ENCODE measurements at regions not wholly inside any gene's neighbourhood (a gene's known extent, or its start where the extent isn't known, plus 50 kb on each side); places are given as distances from the start of the nearest gene placed in this dataset.

DNA sequence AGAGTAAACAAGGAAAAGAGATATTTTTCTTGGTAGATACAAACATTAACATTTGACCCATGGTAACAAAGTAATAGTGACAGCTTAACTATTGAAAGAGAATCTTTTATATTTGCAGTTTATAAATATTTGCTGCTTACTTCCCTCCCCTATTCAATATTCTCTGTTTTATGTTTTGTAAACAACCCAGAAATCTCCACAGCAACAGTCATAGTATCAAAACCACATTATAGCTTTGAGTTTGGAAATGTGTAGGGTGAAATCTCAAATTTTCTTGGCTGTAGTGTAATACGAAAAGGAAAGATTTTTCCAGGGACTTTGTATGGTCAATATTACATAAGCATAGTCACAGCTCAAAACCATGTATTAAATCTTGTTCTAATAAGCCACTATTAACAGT is 511.2 kb downstream of the METTL4 start:
- H3K4me3 ChIP-seq (ENCODE audit: low read depth, low read length): no peak overlapping the region
- TF ChIP-seq, protein P1, sequence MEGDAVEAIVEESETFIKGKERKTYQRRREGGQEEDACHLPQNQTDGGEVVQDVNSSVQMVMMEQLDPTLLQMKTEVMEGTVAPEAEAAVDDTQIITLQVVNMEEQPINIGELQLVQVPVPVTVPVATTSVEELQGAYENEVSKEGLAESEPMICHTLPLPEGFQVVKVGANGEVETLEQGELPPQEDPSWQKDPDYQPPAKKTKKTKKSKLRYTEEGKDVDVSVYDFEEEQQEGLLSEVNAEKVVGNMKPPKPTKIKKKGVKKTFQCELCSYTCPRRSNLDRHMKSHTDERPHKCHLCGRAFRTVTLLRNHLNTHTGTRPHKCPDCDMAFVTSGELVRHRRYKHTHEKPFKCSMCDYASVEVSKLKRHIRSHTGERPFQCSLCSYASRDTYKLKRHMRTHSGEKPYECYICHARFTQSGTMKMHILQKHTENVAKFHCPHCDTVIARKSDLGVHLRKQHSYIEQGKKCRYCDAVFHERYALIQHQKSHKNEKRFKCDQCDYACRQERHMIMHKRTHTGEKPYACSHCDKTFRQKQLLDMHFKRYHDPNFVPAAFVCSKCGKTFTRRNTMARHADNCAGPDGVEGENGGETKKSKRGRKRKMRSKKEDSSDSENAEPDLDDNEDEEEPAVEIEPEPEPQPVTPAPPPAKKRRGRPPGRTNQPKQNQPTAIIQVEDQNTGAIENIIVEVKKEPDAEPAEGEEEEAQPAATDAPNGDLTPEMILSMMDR (IDR thresholded peaks at IDR 0.05; ENCODE audit: borderline replicate concordance, insufficient read depth, low read depth, low read length): no peak

- H3K4me3 ChIP-seq (ENCODE audit: low read depth, low read length): no peak overlapping the region
- TF ChIP-seq, protein P1 (IDR thresholded peaks at IDR 0.05; ENCODE audit: borderline replicate concordance, insufficient read depth, low read depth, low read length): no peak
These were observed 500.7 kb downstream of the METTL4 start for GRCh38 chr18:2070631-2071030.

GRCh38 chr18:2075499-2075898 is 495.8 kb downstream of the METTL4 start:
- H3K4me3 ChIP-seq (ENCODE audit: low read depth, low read length): no peak overlapping the region
- TF ChIP-seq, protein P1 (IDR thresholded peaks at IDR 0.05; ENCODE audit: borderline replicate concordance, insufficient read depth, low read depth, low read length): no peak

DNA sequence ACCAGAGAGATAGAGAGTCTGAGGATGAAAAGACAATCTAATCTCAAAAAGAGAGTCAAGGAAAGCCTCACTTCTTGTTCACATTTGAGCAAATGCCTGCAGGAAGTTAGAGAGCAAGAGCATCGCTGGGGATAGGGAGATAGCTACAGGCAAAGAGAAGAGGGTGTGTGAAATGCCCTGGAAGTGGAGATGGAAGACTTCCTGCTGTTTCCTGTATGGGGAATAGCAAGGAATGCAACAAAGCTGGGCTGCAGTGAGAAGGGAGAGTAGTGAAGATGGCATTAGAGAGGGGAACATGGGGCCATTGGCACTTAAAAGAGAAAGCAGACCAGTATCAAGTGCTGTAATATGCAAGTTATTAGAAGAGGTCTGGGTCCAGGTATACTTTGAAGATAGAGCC is 488.6 kb downstream of the METTL4 start:
- H3K4me3 ChIP-seq (ENCODE audit: low read depth, low read length): no peak overlapping the region
- TF ChIP-seq, protein P1 (IDR thresholded peaks at IDR 0.05; ENCODE audit: borderline replicate concordance, insufficient read depth, low read depth, low read length): no peak

DNA sequence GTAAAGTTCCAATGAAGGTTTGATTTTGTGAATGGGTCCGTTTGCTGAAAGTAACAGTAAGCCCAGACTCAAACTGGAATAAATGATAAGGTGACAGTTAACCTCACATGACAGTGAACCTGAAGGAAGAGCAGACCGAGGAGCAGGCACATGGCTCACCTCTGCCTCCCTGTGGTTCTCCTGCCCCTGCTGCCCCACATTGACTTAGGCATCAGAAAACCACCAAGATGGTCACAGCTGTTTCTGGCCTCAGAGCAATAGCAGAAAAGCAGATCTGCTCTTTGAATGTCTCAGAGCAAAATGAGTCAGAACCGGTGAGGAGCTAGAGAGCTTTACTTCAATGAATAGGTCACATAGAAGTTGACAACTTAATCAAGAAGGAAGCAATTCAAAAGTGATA is 487.6 kb downstream of the METTL4 start:
- H3K4me3 ChIP-seq (ENCODE audit: low read depth, low read length): no peak overlapping the region
- TF ChIP-seq, protein P1 (IDR thresholded peaks at IDR 0.05; ENCODE audit: borderline replicate concordance, insufficient read depth, low read depth, low read length): peak; percentile 28; the same call in 1 of the 2 replicates

- TF ChIP-seq, protein P1 (IDR thresholded peaks at IDR 0.05; ENCODE audit: borderline replicate concordance, insufficient read depth, low read depth, low read length): no peak
- no peak overlapping the region for H3K4me3 ChIP-seq (ENCODE audit: low read depth, low read length)
These were observed 484.9 kb downstream of the METTL4 start for GRCh38 chr18:2086439-2086838.

DNA sequence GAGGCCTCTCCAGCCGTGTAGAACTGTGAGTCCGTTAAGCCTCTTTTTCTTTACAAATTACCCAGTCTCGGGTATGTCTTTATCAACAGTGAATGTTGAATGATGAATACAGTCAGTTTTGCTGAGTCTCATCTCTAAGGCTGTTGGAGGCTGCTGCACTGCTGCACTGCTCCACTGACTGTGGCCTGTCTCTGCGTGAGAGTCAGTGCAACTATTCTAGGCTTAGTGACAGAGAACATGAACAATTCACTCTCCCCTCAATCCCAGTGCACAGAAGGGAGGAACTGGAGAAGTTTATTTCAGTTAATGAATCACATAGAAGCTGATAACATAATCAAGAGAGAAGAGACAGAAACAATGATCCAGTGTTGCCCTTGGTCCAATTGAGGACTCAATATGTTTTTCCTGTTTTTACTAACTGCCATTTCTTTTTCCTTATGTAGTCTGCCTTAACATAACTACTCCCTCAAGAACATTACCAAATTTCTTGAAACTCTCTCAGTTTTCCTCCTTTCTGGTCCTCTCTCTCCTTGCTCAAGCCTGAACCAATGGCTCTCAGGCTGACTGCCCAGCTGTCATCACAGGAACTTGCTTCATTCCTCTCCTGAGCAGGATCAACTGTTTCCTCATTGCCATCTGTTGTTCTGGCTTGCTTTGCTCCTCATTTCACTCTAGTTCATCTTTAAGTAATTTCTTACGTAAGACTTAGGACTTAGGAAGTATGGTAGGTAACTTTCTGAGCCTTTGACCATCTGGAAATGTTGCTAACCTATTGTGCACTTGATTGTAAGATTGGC is 483.2 kb downstream of the METTL4 start:
- TF ChIP-seq, protein P1 (IDR thresholded peaks at IDR 0.05; ENCODE audit: borderline replicate concordance, insufficient read depth, low read depth, low read length): no peak
- no peak overlapping the region for H3K4me3 ChIP-seq (ENCODE audit: low read depth, low read length)

Data from GM12875 (cell line).